NB4 (cell line): ENCODE measurements at regions not wholly inside any gene's neighbourhood (a gene's known extent, or its start where the extent isn't known, plus 50 kb on each side); places are given as distances from the start of the nearest gene placed in this dataset.

Experiments used
- DNase-seq: peaks from one replicate; pipeline ENCODE4 v3.0.0; 2010; ENCODE audit warnings: low read depth
- H3K4me3 ChIP-seq: one replicate; pipeline ENCODE4 v1.5.1; 2011; ENCODE audit warnings: mild to moderate bottlenecking, low read depth, low read length, moderate library complexity
- MAX ChIP-seq: IDR thresholded peaks from 2 replicates; pipeline ENCODE4 v1.6.1; 2011; ENCODE audit warnings: low read depth, low read length
- MYC ChIP-seq: IDR thresholded peaks from 2 replicates; pipeline ENCODE4 v1.6.1; 2011; ENCODE audit warnings: low read depth, low read length
- POLR2A ChIP-seq: IDR thresholded peaks from 2 replicates; pipeline ENCODE4 v1.6.1; 2011; ENCODE audit warnings: mild to moderate bottlenecking; ENCODE audit not compliant: insufficient read length; ENCODE audit errors: extremely low read depth
- TF ChIP-seq, protein P1 (sequence below): IDR thresholded peaks from one replicate; pipeline ENCODE4 v1.5.1; 2012; ENCODE audit warnings: low read depth, low read length

- DNase-seq: no peak
- TF ChIP-seq, protein P1, sequence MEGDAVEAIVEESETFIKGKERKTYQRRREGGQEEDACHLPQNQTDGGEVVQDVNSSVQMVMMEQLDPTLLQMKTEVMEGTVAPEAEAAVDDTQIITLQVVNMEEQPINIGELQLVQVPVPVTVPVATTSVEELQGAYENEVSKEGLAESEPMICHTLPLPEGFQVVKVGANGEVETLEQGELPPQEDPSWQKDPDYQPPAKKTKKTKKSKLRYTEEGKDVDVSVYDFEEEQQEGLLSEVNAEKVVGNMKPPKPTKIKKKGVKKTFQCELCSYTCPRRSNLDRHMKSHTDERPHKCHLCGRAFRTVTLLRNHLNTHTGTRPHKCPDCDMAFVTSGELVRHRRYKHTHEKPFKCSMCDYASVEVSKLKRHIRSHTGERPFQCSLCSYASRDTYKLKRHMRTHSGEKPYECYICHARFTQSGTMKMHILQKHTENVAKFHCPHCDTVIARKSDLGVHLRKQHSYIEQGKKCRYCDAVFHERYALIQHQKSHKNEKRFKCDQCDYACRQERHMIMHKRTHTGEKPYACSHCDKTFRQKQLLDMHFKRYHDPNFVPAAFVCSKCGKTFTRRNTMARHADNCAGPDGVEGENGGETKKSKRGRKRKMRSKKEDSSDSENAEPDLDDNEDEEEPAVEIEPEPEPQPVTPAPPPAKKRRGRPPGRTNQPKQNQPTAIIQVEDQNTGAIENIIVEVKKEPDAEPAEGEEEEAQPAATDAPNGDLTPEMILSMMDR: no peak
- no peak for TF ChIP-seq MAX
- no peak for TF ChIP-seq POLR2A
- TF ChIP-seq MYC: no peak
- H3K4me3 ChIP-seq: no peak overlapping the region
Measured at GRCh38 chr5:110108520-110108919, 418.8 kb downstream of the MAN2A1 start.

DNA sequence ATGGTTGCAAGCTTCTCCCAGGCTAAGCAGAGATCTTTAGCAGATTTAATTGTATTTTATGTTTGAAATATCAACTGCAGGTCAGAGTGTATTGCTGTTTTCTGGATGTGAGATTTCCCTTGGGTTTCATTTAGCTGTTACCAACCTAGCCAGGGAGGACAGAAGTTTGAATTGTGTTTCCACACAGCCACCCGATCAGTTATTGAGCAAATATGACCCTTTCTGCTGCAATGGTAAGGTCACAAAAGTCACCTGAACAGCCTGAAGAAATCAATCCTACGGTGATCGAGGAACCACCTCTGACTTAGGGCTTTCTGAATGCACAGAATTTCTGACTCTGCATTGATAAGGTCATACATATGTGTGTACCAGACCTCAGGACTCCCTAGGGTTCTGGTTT lies 419.9 kb downstream of the MAN2A1 start:
- TF ChIP-seq MAX (no peak), POLR2A (no peak), MYC (no peak)
- TF ChIP-seq, protein P1: no peak
- no peak overlapping the region for H3K4me3 ChIP-seq
- DNase-seq: no peak

DNA sequence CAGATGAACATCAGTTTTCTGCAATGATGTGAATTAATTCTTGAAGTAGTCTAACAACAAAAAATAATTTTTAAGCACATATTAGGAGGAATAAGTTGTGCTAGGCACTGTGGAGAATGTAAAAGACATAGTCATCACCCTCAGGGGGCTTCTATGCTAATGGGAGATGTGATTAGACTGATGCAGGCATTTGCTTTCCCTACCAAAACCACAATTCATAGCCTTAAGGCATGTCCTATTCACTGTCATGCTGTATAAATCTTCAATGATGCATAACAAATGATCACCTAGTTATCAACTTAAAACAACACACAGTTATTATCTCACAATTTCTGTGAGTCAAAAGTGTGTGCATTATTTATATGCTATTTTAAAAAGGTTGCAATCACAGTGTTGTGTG lies 422.6 kb downstream of the MAN2A1 start:
- no peak for DNase-seq
- H3K4me3 ChIP-seq: no peak overlapping the region
- TF ChIP-seq, protein P1: no peak
- TF ChIP-seq MYC (no peak), MAX (no peak), POLR2A (no peak)

DNA sequence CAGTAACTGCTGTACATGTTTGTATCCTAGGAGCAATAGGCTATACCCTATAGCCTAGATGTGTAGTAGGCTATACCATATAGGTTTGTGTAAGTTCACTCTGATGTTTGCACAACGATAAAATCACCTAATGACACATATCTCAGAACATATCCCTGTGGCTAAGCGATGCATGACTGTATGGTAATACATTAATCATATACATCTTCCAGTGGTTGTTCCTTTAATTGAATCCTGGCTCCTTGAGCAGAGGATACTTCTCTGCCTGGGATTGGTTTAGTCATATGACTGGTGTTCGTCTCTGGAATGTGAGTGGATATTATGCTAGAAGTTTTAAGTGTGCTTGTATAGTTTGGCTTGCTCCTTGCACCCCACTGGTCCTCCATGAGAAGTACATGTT lies 425.8 kb downstream of the MAN2A1 start:
- no peak overlapping the region for H3K4me3 ChIP-seq
- no peak for TF ChIP-seq POLR2A
- TF ChIP-seq, protein P1: no peak
- TF ChIP-seq MYC: no peak
- no peak for TF ChIP-seq MAX
- no peak for DNase-seq

GRCh38 chr5:110116539-110116938 lies 426.8 kb downstream of the MAN2A1 start:
- TF ChIP-seq, protein P1: no peak
- TF ChIP-seq MYC (no peak), MAX (no peak), POLR2A (no peak)
- no peak overlapping the region for H3K4me3 ChIP-seq
- DNase-seq: no peak
